D341Med (cell line): ENCODE measurements at regions not wholly inside any gene's neighbourhood (a gene's known extent, or its start where the extent isn't known, plus 50 kb on each side); places are given as distances from the start of the nearest gene placed in this dataset.
"Not testable (repeated sequence)": the region's sequence is repeated elsewhere in the genome, so short reads cannot be mapped to it uniquely, and the experiment has no call there.

Experiments
- DNase-seq: peaks from one replicate; pipeline ENCODE4 v3.0.0; 2012; ENCODE audit warnings: low spot score

DNA sequence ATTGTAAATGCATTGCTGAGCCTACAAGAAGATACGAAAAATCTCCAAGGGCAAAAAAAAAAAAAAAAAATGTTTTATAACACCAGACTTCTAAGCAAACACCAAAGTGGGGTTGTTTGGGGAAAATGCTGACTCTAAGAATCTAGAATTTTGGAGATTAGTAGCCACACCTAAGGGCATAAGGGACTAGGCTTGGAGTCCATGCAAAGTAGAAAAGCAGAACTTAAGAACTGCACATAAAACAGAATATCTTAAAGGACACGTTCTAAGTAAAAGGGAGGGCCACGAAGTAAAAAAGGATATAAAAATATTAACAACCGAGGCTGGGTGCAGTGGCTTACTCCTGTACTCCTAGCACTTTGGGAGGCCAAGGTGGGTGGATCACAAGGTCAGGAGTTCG lies 269.8 kb upstream of the AUTS2 start:
- no peak for DNase-seq

DNA sequence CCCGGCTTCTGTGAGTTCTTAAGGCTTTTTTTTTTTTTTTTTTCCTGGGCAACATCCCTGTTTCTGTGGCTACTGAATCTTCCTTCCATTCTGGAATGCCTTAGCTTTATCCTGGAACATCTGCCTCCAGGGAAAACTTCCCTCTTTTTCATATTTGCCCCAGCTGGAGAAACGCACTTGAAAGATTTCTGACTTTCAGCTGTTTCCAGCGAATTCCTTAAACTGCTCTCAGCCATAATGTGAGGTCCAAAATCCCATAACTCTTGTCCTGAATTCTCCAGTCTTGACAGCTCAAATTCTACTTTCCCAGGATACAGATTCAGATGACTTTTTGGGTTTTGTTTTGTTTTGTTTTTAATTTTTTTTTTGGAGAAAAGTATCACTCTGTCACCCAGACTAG lies 263.6 kb upstream of the AUTS2 start:
- DNase-seq, result no peak

DNA sequence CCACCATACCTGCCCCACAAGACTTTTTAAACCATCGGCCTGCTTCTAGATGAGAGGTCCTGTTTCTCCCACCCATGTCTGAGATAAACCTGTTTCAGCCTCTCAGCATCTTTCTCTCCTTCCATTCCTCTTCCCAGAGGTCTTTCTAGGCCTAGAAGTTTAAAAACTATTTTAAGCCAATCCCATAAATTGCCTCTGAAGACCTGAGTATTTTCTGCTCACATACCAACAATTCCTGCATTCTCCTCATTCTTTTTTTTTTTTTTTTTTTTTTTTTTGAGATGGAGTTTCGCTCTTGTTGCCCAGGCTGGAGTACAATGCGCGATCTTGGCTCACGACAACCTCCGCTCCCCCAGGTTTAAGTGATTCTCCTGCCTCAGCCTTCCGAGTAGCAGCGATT lies 262.9 kb upstream of the AUTS2 start:
- DNase-seq, result no peak

- no peak for DNase-seq
These were observed 261.3 kb upstream of the AUTS2 start for GRCh38 chr7:69336976-69337375.

- no peak for DNase-seq
These were observed 260.1 kb upstream of the AUTS2 start for GRCh38 chr7:69338144-69338543.

GRCh38 chr7:69341288-69341687 lies 257.0 kb upstream of the AUTS2 start:
- no peak for DNase-seq

DNA sequence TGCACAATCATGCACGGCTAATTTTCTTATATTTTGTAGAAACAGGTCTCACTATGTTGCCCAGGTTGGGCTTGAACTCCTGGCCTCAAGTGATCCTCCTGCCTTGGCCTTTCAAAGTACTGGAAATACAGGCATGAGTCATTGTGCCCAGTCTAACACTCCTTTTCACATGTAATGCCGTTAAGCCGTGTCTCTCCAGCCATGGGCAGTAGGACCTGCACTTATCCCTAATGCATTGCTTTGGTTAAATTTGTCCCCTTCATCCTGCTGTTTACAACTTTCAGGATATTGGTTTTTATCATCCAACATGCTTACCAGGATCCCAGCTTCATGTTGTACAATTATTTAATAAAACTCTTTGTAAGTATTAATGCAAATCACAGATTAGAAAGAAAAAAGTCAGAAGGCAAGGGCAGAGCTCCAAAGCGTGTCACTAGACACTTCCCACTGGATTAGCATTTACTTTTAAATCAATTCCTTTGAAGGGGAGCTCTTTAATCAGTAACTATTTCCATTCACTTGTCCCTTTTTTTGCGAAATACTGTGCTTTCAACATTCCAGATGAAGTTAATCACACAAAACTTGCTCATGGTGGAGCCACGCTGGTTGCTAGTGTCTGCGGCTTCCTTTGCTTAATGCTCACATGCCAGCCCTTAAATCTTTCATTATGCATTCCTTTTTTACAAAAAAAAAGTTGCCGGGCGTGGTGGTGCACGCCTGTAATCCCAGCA lies 256.0 kb upstream of the AUTS2 start:
- DNase-seq, result no peak

DNA sequence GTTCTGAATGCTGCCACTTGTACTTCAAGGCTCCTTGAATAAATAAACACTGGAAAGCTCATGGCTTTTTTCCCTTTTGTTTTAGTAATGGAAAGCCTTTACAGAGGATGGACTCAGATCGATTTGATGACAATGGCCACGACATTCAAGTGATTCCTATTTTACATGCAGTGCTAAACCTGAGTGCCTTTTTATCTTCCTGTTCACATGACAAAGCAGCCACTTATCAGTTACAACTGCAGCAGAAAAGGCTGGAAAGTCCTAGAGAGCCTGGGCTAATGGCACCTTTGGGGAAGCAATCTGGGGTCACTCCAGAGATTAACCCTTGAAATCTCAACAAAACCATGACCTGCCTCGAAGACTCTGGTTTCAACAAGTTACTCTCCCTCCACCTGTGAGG lies 249.0 kb upstream of the AUTS2 start:
- no peak for DNase-seq

GRCh38 chr7:69358163-69358821 lies 240.0 kb upstream of the AUTS2 start:
- no peak for DNase-seq

DNA sequence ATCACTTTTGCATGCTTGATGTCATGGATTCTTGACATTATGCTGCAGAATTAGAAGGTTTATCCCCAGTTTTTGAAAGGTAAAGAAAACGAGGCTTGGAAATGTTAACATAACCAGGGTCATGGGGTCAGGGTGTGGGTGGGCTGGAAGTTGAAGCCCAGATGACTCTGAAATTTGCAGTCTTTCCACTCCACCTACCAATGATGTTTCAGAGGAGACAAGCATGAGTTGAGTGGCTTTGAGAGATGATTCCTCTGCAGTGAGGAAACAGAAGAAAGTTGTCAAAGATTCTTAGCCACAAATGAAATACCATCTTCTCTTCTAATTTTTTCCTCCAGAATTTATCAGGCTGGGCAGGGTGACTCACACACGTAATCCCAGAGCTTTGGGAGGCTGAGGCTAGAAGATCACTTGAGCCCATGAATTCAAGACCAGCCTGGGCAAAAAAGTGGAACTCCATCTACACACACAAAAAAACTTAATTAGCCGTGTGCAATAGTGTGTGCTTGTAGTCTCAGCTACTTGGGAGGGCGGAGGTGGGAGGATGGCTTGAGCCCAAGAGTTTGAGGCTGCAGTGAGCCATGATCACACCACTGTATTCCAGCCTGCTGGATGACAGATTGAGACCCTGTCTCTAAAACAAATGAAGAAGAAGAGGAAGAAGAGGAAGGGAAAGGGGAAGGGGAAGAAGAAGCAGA lies 239.1 kb upstream of the AUTS2 start:
- DNase-seq, result no peak

DNA sequence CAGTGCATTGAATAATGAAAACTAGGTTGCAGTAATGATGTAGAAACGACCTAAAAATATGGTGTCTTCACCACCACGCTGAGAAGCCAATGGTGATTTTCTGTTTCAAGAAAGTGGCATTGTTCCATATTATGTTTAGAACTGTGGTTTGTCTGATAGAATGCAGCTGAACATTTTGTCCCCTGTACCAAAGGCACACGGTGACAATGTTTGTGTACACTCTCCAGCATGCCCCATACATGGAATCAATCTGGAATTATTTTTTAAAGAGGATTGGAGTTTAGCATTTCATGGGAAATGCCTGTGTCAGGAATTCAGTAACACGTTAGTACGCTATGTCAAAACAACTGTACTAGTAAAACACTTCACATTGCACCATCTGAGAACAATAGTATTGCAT lies 237.4 kb upstream of the AUTS2 start:
- DNase-seq, result no peak

GRCh38 chr7:69363136-69363535 lies 235.1 kb upstream of the AUTS2 start:
- no peak for DNase-seq

DNA sequence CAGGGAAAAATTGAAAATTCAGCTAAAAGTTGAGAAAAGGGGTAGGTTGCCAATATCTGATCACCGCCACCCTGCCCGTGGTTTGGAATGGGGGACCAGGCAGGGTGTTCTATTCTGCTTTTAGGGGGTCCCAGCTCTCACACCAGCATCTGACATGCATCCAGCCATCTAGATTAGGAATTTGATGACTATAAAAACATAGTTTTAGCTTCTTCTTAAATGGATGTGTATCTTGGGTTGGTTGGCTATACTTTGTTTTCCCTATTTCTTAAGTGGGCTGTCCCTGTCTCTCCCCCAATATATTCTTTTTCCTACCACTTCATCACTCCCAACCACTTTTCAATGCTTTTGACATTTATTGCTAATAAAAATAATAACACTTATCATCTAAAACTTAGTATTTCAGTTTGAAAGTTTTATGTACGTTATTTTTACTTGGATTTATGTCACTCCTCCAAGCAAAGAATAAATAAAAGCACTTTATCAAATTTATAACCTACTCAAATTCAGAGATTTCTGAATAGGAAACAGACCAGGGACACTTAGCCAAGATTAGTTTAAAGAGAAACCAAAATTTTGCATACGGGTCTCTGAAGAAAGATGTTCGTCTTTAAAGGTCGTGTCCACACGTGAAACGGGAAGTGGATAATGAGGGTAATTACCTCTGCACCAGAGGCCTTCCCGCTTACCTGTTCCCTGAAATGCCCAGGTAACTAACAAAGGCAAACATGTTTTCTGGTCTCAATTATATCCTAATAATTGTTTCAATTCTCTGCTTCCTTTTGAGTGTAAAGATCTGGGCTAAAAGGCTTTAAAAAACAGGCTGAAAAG lies 233.2 kb upstream of the AUTS2 start:
- DNase-seq, result no peak

DNA sequence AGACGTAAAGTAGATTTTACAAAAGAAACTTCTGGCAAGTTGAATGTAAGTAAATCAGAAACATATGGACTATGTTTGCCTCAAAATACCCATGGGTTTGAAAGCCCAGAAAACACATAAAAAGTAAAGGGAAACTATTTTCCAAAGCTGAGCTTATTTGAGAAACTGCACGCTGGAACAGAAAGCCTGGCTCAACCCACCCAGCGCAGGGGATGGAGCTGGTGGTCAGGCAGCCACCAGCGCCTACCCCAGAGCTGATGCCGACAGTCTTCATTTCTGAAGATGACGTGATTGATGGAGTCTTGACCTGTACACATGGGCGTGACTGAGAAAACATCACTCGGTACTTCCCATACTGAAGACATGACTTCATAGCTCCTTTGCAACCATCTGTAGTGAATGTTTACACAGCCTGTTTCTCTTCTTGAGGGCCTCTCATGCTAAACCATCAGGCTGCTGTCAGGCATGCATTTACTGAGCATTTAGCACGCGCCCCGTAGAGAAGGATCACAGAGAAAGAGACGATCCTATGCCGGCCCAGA lies 232.6 kb upstream of the AUTS2 start:
- DNase-seq, result no peak

GRCh38 chr7:69367780-69368179 lies 230.5 kb upstream of the AUTS2 start:
- no peak for DNase-seq

DNA sequence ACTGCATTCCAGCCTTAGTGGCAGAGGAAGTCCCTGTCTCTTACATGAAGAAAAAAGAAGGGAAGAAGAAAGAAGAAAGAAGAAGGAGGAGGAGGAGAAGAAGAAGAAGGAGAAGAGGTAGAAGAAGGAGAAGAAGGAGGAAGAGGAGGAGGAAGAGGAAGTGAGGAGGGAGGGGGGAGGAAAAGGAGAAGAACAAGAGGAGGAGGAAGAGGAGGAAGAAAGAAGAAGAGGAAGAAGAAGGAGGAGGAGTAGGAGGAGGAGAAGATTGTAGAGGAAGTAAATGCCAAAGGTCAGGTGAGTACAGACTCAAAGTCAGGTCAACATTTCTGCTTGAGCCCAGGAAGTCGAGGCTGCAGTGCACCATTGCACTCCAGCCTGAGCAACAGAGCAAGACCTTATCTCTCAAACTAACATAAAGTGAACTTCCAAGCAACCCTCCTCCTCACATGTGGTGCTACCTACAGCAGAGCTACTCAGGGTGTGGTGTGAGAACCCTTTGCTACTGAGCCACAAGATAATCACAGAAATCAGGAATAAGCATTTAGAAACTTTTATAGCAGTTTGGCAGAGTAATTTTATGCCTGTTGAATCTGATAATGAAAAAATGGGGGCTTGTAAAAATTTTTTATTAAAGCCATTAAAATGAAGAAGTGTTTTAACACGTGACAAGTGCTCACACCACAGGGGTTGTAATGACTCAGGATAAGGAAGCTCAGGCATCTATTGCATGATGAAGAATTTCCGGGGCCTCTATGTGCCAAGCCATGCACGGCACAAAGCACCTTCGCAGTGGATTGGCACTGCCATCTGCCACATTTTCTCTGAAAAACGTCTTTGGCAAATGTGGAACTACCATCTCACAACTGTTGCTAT lies 224.9 kb upstream of the AUTS2 start:
- no peak for DNase-seq

GRCh38 chr7:69374044-69374425 lies 224.2 kb upstream of the AUTS2 start:
- no peak for DNase-seq

DNA sequence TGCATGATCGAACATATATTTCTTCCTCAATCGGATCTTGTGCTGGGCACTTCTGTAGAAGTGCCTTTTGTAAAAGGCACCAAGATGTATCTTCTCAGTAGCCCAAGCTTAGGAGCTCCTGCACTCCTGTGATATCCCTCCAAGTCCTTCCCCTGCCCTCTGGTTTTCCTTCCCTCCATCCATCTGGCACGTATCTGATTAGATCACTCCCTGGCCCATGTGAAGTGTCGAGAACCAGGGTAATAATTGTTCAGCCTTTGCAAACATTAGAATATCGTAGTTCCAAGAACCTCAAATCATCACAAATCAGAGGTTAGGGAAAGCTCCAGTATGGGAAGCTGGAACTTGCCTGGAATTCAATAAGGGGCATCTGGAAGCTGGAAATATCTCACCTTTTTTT lies 221.1 kb upstream of the AUTS2 start:
- DNase-seq, result no peak

DNA sequence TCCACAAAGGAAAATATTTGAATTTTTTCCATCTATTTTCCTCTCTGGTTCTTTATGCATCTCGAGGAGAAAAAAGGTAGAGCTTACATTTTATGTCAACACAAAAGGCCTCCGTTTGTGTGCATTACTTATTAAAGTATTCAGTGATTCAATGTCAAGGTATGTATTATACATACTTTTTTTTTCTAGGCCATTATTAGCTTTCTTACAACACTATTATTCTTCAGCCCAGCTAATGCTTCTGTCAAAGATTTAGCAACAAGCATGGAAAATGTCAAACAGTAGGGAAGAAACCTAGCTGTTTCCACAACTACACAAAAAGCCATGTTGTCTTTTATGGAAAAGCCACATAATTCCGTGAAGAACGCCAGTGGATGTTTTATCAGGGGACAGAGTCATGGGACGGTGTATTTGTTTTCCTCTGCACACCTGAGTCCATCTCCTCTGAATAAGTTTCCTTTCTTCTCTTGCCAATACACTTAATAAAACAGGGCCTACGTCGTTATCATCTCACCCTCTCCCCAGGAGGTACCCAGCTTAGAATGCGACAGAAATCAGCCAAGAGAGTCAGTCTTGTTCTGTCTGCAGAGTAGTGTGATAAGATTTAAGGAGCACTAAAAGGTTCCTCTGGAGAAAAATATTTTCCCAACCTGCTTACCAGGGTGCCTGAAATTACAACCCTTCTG lies 209.7 kb upstream of the AUTS2 start:
- no peak for DNase-seq

- no peak for DNase-seq
These were observed 209.1 kb upstream of the AUTS2 start for GRCh38 chr7:69389216-69389615.

DNA sequence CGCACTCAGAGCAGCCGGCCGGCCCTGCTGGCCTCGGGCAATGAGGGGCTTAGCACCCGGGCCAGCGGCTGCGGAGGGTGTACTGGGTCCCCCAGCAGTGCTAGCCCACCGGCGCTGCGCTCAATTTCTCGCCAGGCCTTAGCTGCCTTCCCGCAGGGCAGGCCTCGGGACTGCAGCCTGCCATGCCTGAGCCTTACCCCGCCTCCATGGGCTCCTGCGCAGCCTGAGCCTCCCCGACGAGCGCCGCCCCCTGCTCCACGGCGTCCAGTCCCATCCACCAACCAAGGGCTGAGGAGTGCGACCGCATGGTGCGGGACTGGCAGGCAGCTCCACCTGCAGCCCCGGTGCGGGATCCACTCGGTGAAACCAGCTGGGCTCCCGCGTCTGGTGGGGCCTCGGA lies 204.4 kb upstream of the AUTS2 start:
- DNase-seq, result not testable (repeated sequence)
